Sigmoid colon (tissue), 6 donors: ENCODE measurements at regions not wholly inside any gene's neighbourhood (a gene's known extent, or its start where the extent isn't known, plus 50 kb on each side); places are given as distances from the start of the nearest gene placed in this dataset.
"Not testable (repeated sequence)": the region's sequence is repeated elsewhere in the genome, so short reads cannot be mapped to it uniquely, and the experiment has no call there.

ENCODE experiments used
- DNase-seq: peaks from one replicate; pipeline ENCODE4 v3.0.0-alpha.2; 2019
- H3K27ac ChIP-seq, 4 donors: fragments of 200-600 bp; sonication (generic); one replicate each; pipeline ENCODE4 v1.5.1; 2016 to 2019; ENCODE audit warnings: mild to moderate bottlenecking in 1 of 4
- H3K27me3 ChIP-seq, 3 donors: fragments of 200-600 bp; sonication (generic); one replicate each; pipeline ENCODE4 v1.5.1; 2019; ENCODE audit warnings: mild to moderate bottlenecking in 1 of 3
- H3K36me3 ChIP-seq, 4 donors: fragments of 200-600 bp; sonication (generic); one replicate each; pipeline ENCODE4 v1.5.1; 2016 to 2019
- H3K4me1 ChIP-seq, 4 donors: fragments of 200-600 bp; sonication (generic); one replicate each; pipeline ENCODE4 v1.5.1; 2017 to 2019
- H3K4me3 ChIP-seq, 4 donors: fragments of 200-600 bp; sonication (generic); one replicate each; pipeline ENCODE4 v1.5.1; 2017 to 2019; ENCODE audit warnings: mild to moderate bottlenecking in 2 of 4, moderate library complexity in 1 of 4
- H3K9me3 ChIP-seq, 4 donors: fragments of 200-600 bp in 3 of 4; sonication (generic) in 3 of 4; one replicate each; pipeline versions ENCODE4 v1.5.1 to v1.6.1; 2013 to 2019
- CTCF ChIP-seq, 4 experiments: fragments of 450-650 bp in 3 of 4; fragments of 200-600 bp in 1 of 4; IDR thresholded peaks; one replicate each; pipeline ENCODE4 v1.5.1; 2016 to 2019; ENCODE audit warnings: antibody characterized with exemption in 4 of 4, mild to moderate bottlenecking in 3 of 4, moderate library complexity in 2 of 4
- EP300 ChIP-seq, 4 donors: sonication (generic); formaldehyde crosslinking; IDR thresholded peaks; one replicate each; pipeline ENCODE4 v1.6.1; 2017; ENCODE audit warnings: antibody characterized with exemption in 4 of 4
- POLR2A ChIP-seq, 2 donors: fragments of 450-650 bp; IDR thresholded peaks; one replicate each; pipeline ENCODE4 v1.6.1; 2016; ENCODE audit warnings: antibody characterized with exemption in 2 of 2, mild to moderate bottlenecking in 2 of 2, moderate library complexity in 2 of 2
- POLR2AphosphoS5 ChIP-seq, 4 donors: sonication (generic); formaldehyde crosslinking; IDR thresholded peaks; one replicate each; pipeline ENCODE4 v1.6.1; 2017; ENCODE audit warnings: antibody characterized with exemption in 4 of 4
- WGBS, 2 donors: extraction: QIAGEN DNeasy Blood & Tissue Kit; methylation state at CpG; one replicate each; pipeline ENCODE4 v1.1.7; 2013; 5-methylcytosine and 5-hydroxymethylcytosine counted together
- intact Hi-C: fragments of 100-400 bp; cut with DNase I; formaldehyde crosslinking; loops from one replicate; pipeline ENCODE4 v1.15.1; 2023
- donor health status: healthy with polysubstance abuse.
- donor health status: healthy.

- intact Hi-C loops: no loop called here
- DNase-seq: no peak
- Histone ChIP-seq H3K36me3 (no peaks in the 10 kb centered on the region), H3K27ac (no peak overlapping the region), H3K4me3 (no peak overlapping the region), H3K9me3 (no peaks in the 10 kb centered on the region), H3K27me3 (no peaks in the 10 kb centered on the region), H3K4me1 (no peaks in the 10 kb centered on the region)
- TF ChIP-seq POLR2A (IDR thresholded peaks at IDR 0.05) (no peak), CTCF (IDR thresholded peaks at IDR 0.05) (no peak), EP300 (IDR thresholded peaks at IDR 0.05) (no peak), POLR2AphosphoS5 (IDR thresholded peaks at IDR 0.05) (no peak)
- WGBS, 2 donors: 78 to 81% methylated on average over 6 of the region's 6 CpGs
Measured at GRCh38 chr4:187685247-187685646, 310.3 kb upstream of the ZFP42 start.

GRCh38 chr4:187687697-187688096, 307.9 kb upstream of the ZFP42 start:
- Histone ChIP-seq H3K36me3 (no peaks in the 10 kb centered on the region), H3K27ac (no peak overlapping the region), H3K27me3 (no peaks in the 10 kb centered on the region), H3K4me1 (no peaks in the 10 kb centered on the region), H3K4me3 (no peak overlapping the region), H3K9me3 (no peaks in the 10 kb centered on the region)
- intact Hi-C loops: no loop called here
- DNase-seq: no peak
- WGBS, 2 donors: 67% methylated on average over 4 of the region's 4 CpGs
- TF ChIP-seq POLR2AphosphoS5 (IDR thresholded peaks at IDR 0.05): no peak
- TF ChIP-seq EP300 (IDR thresholded peaks at IDR 0.05): no peak
- TF ChIP-seq CTCF (IDR thresholded peaks at IDR 0.05): no peak
- TF ChIP-seq POLR2A (IDR thresholded peaks at IDR 0.05): no peak

DNA sequence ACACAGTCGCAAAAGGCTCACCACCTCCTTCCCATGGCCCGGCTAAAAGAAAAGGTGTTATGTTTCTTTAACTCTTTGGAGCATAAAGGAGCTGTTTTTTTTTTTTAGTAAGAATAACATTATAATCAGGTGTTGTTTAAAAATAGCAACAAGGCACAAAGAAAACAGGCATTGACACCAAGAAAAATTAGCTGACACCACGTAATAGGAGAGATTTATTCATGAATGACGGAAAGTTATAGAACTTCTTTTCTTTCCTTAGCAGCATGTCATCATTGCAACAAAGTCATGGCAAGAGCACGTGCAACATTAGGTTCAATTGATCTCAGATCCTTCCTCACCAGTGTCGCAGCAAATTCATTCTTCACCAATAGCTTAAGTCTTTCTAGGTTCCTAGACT, 302.9 kb upstream of the ZFP42 start:
- H3K4me1 ChIP-seq: no peaks in the 10 kb centered on the region
- WGBS, 2 donors: 72 to 84% methylated on average over 6 of the region's 6 CpGs
- DNase-seq: no peak
- H3K9me3 ChIP-seq: no peaks in the 10 kb centered on the region
- H3K27ac ChIP-seq: no peak overlapping the region
- intact Hi-C loops: no loop called here
- H3K4me3 ChIP-seq: no peak overlapping the region
- TF ChIP-seq POLR2AphosphoS5 (IDR thresholded peaks at IDR 0.05) (no peak), CTCF (IDR thresholded peaks at IDR 0.05) (no peak), EP300 (IDR thresholded peaks at IDR 0.05) (no peak), POLR2A (IDR thresholded peaks at IDR 0.05) (no peak)
- H3K36me3 ChIP-seq: no peaks in the 10 kb centered on the region
- H3K27me3 ChIP-seq: no peaks in the 10 kb centered on the region

- H3K27me3 ChIP-seq, H3K9me3 ChIP-seq, H3K4me1 ChIP-seq, H3K36me3 ChIP-seq, H3K27ac ChIP-seq, DNase-seq, H3K4me3 ChIP-seq, intact Hi-C loops: not testable (repeated sequence)
- WGBS, 2 donors: 91 to 94% methylated on average over 3 of the region's 3 CpGs
Measured at GRCh38 chr4:187695531-187695930, 300.0 kb upstream of the ZFP42 start.

DNA sequence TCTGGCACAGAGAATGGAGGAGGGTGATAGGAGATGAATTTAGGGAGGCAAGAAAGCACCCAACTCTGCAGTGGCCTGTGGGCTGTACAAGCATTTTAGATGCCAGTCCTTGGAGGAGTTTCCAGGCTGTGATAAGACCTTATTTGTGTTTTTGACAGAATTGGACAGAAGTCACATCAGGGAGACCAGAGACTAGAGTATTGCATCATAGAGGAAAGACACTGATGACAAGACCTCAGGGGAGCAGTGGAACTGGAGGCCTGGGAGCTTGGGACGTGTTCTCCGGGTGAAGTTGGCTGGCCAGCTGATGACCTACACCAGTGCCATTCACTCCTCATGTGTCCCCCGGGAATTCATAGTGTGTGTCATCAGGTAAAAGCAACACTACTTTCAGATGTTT, 284.0 kb upstream of the ZFP42 start:
- 90 to 92% methylated on average over 3 of the region's 3 CpGs for WGBS, 2 donors
- intact Hi-C loops: no loop called here
- Histone ChIP-seq H3K27ac (no peak overlapping the region), H3K4me3 (no peak overlapping the region), H3K36me3 (no peaks in the 10 kb centered on the region), H3K4me1 (no peaks in the 10 kb centered on the region), H3K9me3 (no peaks in the 10 kb centered on the region), H3K27me3 (no peaks in the 10 kb centered on the region)
- DNase-seq: no peak
- TF ChIP-seq CTCF (IDR thresholded peaks at IDR 0.05) (no peak), POLR2A (IDR thresholded peaks at IDR 0.05) (no peak), POLR2AphosphoS5 (IDR thresholded peaks at IDR 0.05) (no peak), EP300 (IDR thresholded peaks at IDR 0.05) (no peak)
